SK-N-MC (cell line): ENCODE measurements at regions not wholly inside any gene's neighbourhood (a gene's known extent, or its start where the extent isn't known, plus 50 kb on each side); places are given as distances from the start of the nearest gene placed in this dataset.

Source experiments
- DNase-seq: peaks from one replicate; pipeline ENCODE4 v3.0.0-alpha.2; 2011; ENCODE audit warnings: low read depth, low spot score
- H3K27ac ChIP-seq: fragments of 200-600 bp; sonication (generic); 2 replicates; pipeline ENCODE4 v1.5.1; 2016; ENCODE audit warnings: mixed run types
- H3K36me3 ChIP-seq: fragments of 200-600 bp; sonication (generic); 2 replicates; pipeline ENCODE4 v1.6.1; 2017; ENCODE audit warnings: antibody characterized with exemption, low read length, mixed read lengths; ENCODE audit not compliant: insufficient read depth
- H3K4me3 ChIP-seq: fragments of 200-600 bp; sonication (generic); 2 replicates; pipeline ENCODE4 v1.5.1; 2016
- H3K9ac ChIP-seq: fragments of 200-600 bp; sonication (generic); 2 replicates; pipeline ENCODE4 v1.8.0; 2017; ENCODE audit warnings: mixed run types, mixed read lengths; ENCODE audit not compliant: insufficient read length
- H3K9me3 ChIP-seq: fragments of 200-600 bp; sonication (generic); 2 replicates; pipeline ENCODE4 v1.6.1; 2017; ENCODE audit warnings: low read depth, mild to moderate bottlenecking, antibody characterized with exemption, low read length, moderate library complexity, mixed read lengths
- EZH2 ChIP-seq: fragments of 200-600 bp; sonication (generic); IDR thresholded peaks from one replicate; pipeline ENCODE4 v1.6.1; 2017; ENCODE audit warnings: antibody characterized with exemption
- FOXP2 ChIP-seq: optimal IDR thresholded peaks from 2 replicates; pipeline ENCODE3; 2011; ENCODE audit warnings: mild to moderate bottlenecking, moderate library complexity; ENCODE audit not compliant: insufficient read depth; ENCODE audit errors: extremely low read length, control extremely low read depth
- POLR2AphosphoS5 ChIP-seq: IDR thresholded peaks from 2 replicates; pipeline ENCODE4 v1.6.1; 2012; ENCODE audit warnings: mild to moderate bottlenecking, low read depth, low read length, borderline replicate concordance

DNA sequence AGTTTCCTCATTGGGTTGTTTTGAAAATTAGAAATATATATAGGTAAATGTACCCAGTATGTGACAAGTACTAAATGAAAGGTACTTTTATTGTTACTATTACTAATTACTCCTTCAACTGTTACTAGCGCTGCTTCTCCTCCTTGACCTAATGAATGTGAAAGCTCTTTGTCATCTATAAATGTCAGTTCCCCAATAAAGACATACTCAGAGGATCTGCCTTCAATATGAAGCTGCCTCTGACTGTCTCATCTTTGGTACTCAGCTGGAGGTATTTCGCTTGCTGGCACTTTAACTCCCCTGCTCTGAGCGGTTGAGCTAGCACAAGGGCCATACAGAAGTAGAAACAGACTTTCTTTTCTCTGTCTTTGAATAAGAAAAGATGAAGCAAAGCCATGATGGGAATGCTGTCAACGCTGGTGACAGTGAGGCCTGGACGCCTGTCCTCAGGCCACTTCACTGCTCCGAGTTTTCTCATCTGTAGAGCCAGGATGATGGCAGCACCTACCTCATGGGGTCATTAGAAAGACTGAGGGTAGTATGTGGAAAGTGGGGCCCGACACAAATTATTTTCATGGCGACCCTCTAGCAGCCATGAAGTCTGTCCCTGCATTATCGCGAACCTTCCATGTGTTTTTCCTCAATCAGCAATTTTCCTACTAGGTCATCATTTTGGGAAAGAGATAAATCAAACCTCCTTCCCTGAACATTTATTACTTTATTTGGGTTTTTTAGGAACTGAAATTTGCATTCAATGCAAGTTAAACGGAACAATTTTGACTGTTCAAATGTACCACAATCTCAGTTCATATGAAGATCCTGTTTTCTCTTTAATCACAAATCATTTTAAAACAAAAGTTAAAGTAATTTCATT is 55.9 kb upstream of the SNX9 start:
- H3K27ac ChIP-seq = no peak overlapping the region
- H3K4me3 ChIP-seq = no peak overlapping the region
- H3K36me3 ChIP-seq = no peaks in the 10 kb centered on the region
- H3K9ac ChIP-seq = no peak overlapping the region
- TF ChIP-seq FOXP2 (no peak), EZH2 (no peak), POLR2AphosphoS5 (no peak)
- DNase-seq = no peak
- no peaks in the 10 kb centered on the region for H3K9me3 ChIP-seq

GRCh38 chr6:157767775-157768156 is 55.3 kb upstream of the SNX9 start:
- H3K9me3 ChIP-seq = no peaks in the 10 kb centered on the region
- H3K9ac ChIP-seq = no peak overlapping the region
- no peak overlapping the region for H3K27ac ChIP-seq
- DNase-seq = no peak
- H3K36me3 ChIP-seq = no peaks in the 10 kb centered on the region
- no peak overlapping the region for H3K4me3 ChIP-seq
- TF ChIP-seq POLR2AphosphoS5 (no peak), FOXP2 (no peak), EZH2 (no peak)

DNA sequence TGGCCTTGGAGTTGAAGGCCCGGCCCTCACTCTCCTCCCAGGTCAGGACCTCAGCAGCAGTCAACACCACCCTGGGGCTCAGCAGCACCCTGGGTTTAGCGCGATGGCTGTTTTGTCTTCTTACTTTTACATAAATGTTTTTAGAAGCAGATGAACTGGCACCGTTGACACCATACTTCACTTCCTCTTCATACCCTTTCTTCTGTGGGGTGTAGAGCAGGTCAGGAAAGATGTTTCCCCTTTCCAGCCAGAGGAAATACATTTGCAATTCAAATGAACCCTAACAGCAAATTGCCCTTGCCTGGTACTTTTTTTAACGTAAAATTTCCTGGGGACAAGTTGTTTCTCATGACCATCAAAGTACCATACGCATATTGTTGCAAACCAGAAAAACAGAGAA is 54.7 kb upstream of the SNX9 start:
- no peak overlapping the region for H3K27ac ChIP-seq
- TF ChIP-seq POLR2AphosphoS5 (no peak), EZH2 (no peak), FOXP2 (no peak)
- no peak overlapping the region for H3K4me3 ChIP-seq
- H3K9me3 ChIP-seq = no peaks in the 10 kb centered on the region
- no peaks in the 10 kb centered on the region for H3K36me3 ChIP-seq
- H3K9ac ChIP-seq = no peak overlapping the region
- DNase-seq = no peak

- Histone ChIP-seq H3K36me3 (no peaks in the 10 kb centered on the region), H3K9me3 (no peaks in the 10 kb centered on the region), H3K9ac (no peak overlapping the region), H3K4me3 (no peak overlapping the region), H3K27ac (no peak overlapping the region)
- TF ChIP-seq EZH2 = no peak
- no peak for TF ChIP-seq POLR2AphosphoS5
- no peak for TF ChIP-seq FOXP2
- DNase-seq = no peak
These were observed 54.0 kb upstream of the SNX9 start for GRCh38 chr6:157768863-157769551.

DNA sequence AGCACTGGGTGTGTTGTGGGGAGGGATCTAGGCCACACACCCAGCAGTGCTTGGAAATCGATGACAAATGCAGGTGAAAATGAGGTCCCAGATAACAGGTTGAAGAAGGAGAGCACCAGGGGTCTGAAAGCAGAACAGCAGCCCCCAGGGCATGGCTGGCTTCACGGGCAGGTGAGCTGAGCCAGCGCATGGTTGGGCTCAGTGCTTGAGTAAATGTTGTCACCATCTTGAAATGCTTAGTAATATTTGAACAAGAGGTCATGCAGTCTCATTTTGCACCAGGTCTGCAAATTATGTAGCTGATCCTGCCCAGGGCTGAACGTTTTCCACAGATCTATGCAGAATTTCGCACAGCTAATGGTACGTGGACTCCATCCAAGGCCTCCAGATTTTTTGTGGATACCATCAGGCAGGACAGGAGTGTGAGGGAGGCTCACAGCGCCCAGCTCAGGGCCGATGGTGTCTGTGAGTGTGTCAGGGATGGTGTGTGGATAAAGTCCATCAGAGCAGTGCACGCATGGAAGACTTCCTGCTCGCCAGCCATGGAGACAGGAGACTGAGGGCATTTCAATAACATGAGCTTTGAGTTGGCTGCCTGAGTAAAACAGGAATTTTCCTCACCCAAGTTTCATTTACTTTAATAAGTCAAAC is 53.1 kb upstream of the SNX9 start:
- Histone ChIP-seq H3K36me3 (no peaks in the 10 kb centered on the region), H3K9me3 (no peaks in the 10 kb centered on the region), H3K9ac (no peak overlapping the region), H3K4me3 (no peak overlapping the region), H3K27ac (no peak overlapping the region)
- no peak for TF ChIP-seq POLR2AphosphoS5
- TF ChIP-seq FOXP2 = no peak
- TF ChIP-seq EZH2 = no peak
- DNase-seq = no peak

- TF ChIP-seq EZH2 = no peak
- no peak for TF ChIP-seq POLR2AphosphoS5
- TF ChIP-seq FOXP2 = no peak
- DNase-seq = no peak
- no peak overlapping the region for H3K4me3 ChIP-seq
- no peaks in the 10 kb centered on the region for H3K36me3 ChIP-seq
- H3K9ac ChIP-seq = no peak overlapping the region
- H3K9me3 ChIP-seq = no peaks in the 10 kb centered on the region
- H3K27ac ChIP-seq = no peak overlapping the region
These were observed 52.1 kb upstream of the SNX9 start for GRCh38 chr6:157770946-157771345.

DNA sequence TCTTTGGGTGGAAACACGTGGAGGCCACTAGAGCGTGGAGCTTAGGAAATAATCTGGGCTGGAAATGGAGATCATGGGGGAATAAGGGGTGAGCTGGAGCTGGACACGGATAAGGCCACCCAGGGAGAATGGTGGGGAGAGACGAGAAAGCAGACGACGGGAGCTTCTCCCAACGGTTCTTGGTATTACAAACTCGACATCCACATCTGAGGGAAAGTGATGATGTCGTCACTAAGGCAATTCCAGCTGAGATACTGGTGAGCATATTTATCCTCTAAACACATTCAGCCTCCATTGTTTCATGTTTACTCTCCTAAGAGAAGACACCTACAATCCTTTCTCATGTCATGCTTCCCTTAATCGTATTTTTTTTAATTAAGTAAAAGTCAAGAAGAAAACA is 50.2 kb upstream of the SNX9 start:
- Histone ChIP-seq H3K4me3 (no peak overlapping the region), H3K27ac (no peak overlapping the region), H3K36me3 (no peaks in the 10 kb centered on the region), H3K9ac (no peak overlapping the region), H3K9me3 (no peaks in the 10 kb centered on the region)
- TF ChIP-seq FOXP2 (no peak), EZH2 (no peak), POLR2AphosphoS5 (no peak)
- no peak for DNase-seq
